ENCODE measurements at regions not wholly inside any gene's neighbourhood (a gene's known extent, or its start where the extent isn't known, plus 50 kb on each side); places are given as distances from the start of the nearest gene placed in this dataset.

DNA sequence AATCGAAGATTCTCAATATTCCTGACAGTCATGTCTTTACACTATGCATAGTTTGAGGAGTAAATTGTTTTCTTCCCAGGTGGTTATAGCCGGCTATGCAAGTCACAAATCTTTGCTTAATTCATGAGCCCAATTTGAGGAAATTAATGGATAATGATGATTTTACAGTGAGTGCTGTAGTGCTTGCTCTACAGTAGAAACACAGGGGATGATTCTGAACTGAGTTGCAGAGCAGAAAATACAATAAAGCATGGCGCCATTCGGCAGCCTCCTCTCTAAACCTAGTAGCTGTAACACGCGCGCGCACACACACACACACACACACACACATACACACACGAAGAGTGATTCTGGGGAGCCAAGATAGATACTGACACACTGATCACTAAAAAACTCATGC is 181.7 kb upstream of the DPH6 start:
- DNase-seq (ENCODE audit: low spot score), result no peak

DNA sequence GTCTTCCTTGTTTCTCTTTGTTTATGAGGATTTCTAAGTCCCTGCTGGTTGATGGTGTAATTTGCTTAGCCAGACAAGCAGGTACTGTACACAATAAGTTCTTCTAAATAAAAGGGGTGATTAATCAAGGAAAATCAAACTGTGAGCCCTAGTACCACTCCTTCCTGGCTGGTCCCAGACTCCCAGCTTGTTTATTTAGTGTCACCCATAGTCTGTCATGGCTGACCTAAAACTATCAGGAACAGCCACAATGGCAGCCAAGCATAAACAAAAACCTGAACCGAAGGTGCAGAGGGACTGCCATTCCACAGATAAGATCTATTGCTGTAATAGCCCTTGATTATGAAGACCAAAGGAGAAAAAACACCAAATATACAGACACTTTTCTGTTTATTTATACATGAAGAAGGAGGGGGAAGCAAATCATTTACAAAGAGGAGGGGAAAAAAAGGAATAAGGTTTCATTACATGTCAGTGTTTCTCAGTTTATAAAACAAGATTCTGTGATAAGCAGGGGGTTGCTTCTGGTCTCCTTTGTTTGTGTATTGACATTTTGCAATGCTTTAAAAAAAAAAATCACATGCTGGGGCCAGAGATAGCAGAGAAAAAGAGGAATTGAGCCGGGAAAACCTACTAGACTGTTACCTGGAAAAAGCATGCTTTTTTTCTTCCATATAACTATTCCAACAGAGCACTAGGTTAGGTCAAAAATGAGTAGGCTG is 182.4 kb upstream of the DPH6 start:
- peak; percentile 35 for DNase-seq (ENCODE audit: low spot score)

GRCh38 chr15:35736150-35736549 is 190.2 kb upstream of the DPH6 start:
- no peak for DNase-seq (ENCODE audit: low spot score)

DNA sequence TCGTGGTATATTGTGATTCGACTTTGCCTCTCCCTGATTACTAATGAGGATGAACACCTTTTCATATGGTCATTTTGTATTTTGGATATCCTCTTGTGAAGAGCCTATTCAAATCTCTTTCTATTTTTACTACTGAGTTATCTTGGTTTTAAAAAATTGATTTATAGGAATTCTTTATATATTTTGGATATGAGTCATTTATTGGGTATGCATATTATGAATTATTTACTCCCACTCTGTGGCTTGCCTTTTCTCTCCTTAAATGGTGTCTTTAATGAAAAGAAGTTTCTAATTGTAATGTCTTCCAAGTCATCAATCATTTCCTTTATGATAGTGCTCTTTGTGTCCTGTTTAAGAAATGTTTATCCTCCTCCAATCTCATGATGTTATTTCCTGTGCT is 191.5 kb upstream of the DPH6 start:
- no peak for DNase-seq (ENCODE audit: low spot score)

DNA sequence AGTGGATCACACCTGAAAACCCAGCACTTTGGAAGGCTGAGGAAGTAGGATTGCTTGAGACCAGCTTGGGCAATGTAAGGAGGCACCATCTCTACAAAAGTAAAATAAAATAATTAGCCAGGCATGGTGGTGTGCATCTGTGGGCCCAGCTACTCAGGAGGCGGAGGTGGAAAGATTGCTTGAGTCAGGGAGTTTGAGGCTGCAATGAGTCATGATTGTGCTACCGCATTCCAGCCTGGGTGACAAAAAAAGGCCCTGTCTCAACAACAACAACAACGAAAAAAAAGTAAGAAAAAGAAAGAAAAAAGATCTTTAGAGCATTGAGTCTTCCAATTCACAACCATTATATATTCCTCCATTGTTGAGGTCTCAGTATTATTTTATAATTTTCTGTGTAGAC is 192.4 kb upstream of the DPH6 start:
- DNase-seq (ENCODE audit: low spot score), result peak; percentile 55

DNA sequence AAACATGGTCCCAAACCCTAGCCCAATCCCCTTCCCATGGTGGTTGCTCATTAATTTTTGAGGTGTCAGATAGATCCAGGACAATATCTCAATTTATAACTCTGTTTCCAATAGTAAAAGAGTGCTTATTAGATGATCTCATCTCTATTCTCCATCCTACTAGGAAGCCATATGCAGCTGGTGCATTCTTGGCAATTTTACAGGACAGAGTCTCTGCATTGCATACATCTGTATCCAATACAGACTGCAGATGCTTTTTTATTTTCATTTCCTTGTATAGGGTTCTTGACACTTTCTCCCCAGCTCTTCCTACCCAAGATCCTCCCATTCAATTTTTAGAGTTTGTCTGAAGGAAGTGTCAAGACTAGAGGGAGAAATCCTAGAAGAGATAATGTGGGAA is 194.8 kb upstream of the DPH6 start:
- no peak for DNase-seq (ENCODE audit: low spot score)

- no peak for DNase-seq (ENCODE audit: low spot score)
Observed at GRCh38 chr15:35741395-35741794, 195.4 kb upstream of the DPH6 start.

DNA sequence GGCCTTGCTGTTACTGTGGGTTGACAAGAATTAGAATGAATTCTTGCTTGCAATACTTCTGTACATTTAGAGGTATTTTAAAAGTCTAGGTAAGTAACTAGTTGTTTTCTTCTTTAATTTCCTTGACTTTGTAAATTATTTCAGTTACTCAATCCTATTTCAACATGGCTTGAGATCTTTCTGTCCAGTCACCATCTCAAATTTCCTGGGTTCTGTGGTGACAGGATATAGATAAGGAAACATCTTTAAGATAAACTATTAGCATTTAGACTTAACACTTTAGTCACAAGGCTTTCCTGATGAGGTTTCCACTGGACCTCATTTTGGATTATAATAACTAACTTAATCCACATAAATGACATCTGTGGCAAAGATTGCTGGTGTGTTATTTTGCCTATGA is 195.9 kb upstream of the DPH6 start:
- DNase-seq (ENCODE audit: low spot score), result no peak

GRCh38 chr15:35743321-35743720 is 197.4 kb upstream of the DPH6 start:
- DNase-seq (ENCODE audit: low spot score), result no peak

GRCh38 chr15:35746121-35746520 is 200.2 kb upstream of the DPH6 start:
- peak; percentile 60 for DNase-seq (ENCODE audit: low spot score)

DNA sequence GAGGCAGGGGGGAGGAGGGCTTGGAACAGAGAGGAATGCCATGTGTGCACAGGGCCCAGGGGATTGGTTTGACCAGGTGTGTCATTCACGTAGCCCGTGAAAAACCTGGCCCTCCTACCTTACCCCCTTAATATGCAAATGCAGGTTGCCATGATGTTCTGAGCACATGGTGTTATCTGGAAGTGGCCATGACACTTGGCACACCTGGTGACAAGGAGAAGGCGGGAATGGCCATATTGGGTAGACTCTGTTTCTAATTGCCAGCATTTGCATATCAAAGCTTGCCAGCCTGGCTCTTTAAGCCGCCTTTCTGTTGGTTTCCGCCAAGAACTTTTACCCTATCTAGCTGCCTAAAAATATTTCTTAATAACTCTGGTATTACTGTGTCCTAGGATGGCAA is 202.1 kb upstream of the DPH6 start:
- no peak for DNase-seq (ENCODE audit: low spot score)

GRCh38 chr15:35750051-35750450 is 204.1 kb upstream of the DPH6 start:
- no peak for DNase-seq (ENCODE audit: low spot score)

DNA sequence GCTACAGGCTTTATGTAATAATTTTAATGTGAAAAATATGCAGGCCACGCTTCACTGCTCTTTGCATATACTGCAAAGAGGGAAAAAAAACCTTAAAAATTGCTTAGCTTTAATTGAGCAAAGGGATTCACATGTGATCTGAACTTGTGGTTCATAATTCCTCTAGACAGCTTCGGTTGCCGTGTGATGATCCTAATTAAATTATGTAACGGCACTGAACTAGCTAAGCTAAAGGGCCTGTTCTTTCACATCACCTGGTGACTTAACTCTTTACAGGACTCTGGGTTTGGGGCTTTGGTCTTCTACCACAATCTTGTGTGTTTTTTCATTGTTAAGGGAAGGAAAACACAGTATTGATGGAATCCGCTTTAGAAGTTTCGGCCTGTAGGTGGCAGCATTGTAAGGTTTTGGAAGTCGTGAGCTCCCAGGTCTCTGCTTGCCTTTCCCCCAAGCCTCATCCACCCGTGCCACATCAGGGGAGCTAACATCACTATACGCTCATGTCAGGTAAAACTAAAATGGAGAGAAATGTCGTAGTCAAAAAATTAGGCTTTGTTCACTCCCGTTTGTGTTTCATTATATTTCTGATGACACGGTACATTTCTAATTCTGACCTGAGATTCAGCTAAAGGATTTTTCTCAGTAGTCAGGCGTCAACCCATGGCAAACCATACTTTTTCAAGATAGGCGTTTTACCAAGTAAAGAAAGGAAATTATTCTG is 205.6 kb upstream of the DPH6 start:
- DNase-seq (ENCODE audit: low spot score), result peak; percentile 65

- no peak for DNase-seq (ENCODE audit: low spot score)
Observed at GRCh38 chr15:35752134-35752466, 206.1 kb upstream of the DPH6 start.

DNA sequence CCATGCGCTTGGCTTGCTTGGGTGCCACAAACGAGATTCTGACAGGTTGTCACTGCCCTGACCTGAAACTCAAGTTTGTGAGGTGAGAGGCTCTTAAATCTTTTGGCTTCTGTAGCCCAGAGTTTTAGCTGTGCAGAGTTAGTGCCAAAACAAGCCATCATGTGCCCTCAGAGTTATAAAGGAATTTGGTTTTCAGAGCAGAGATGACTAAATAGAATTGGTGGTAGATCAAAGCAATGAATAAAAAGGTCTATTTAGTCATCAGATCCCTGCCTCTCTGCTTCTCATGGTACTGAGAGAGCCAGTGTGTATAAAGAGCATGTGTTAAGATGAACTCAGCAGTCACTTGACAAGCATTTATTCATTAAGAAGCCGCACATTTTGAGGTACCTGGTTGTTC is 207.5 kb upstream of the DPH6 start:
- DNase-seq (ENCODE audit: low spot score), result peak; percentile 11

GRCh38 chr15:35755237-35755802 is 209.4 kb upstream of the DPH6 start:
- no peak for DNase-seq (ENCODE audit: low spot score)

GRCh38 chr15:35756623-35757022 is 210.7 kb upstream of the DPH6 start:
- no peak for DNase-seq (ENCODE audit: low spot score)

GRCh38 chr15:35757361-35757760 is 211.4 kb upstream of the DPH6 start:
- no peak for DNase-seq (ENCODE audit: low spot score)

DNA sequence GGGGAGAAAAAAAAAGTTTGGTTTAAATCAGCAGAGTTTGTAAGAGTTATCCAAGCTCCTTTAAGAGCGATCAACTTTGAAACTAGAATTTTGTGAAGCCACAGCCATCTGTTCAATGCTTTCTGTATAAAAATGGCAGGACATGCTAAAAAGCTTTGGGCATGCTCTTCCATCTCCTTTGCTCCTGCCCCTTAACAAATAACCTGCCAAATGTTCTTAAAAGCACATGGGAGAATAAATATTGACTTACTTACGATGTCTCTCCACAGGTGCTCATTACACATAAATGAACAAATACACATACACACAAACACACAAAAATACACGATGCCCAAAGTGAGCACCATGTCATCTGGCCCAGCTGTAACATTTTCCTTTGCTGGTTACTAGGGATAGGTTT is 211.8 kb upstream of the DPH6 start:
- DNase-seq (ENCODE audit: low spot score), result no peak

DNA sequence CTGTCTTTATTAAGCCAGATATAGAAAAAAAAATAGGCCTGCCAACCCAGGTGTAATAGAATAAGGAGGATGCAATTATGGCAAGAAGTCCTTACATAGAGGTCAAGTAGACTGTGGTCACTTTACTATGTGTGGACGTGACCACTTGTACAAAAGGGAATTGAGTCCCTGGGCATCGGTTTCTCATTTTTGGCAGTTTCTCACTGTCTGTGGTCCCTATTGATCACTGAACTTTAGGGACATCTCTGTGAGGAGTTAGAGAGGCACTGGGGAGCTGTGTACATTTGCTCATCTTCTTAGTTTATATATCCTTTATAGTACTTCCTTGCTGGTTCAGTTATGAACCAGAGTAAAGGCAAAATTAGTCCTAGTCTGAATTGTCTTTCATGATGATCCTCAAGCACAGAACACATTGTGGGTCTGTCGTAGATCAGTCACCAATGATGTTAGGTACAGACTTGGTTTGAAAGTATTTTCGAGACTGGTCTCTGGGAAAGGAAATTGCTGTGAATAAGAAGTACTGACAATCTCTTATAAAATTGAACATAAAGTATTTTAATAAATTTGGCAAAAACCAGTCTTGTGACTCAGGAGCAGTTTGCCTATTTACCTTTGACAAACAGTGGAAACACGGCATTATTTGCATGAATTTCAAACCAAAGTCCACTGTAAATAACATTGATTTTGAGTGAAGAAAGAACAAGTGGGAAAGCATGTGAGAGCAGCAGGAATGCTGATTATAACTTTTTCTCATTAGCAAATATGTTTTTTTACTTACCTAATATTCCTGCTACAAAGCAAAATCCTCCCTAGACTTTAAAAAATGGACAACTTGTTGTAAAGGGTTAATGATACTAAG is 218.9 kb upstream of the DPH6 start:
- no peak for DNase-seq (ENCODE audit: low spot score)

- DNase-seq (ENCODE audit: low spot score), result no peak
Observed at GRCh38 chr15:35768949-35769348, 223.0 kb upstream of the DPH6 start.

GRCh38 chr15:35769656-35770055 is 223.7 kb upstream of the DPH6 start:
- no peak for DNase-seq (ENCODE audit: low spot score)
